ENCODE measurements at regions not wholly inside any gene's neighbourhood (a gene's known extent, or its start where the extent isn't known, plus 50 kb on each side); places are given as distances from the start of the nearest gene placed in this dataset.

GRCh38 chr13:18936104-18936503 lies 245.5 kb downstream of the TUBA3C start:
- TF ChIP-seq CTCF (IDR thresholded peaks at IDR 0.05) = no peak
- no peak for TF ChIP-seq REST (IDR thresholded peaks at IDR 0.05; ENCODE audit: insufficient read depth in 1 of 2, low read depth in 2 of 2, low read length in 1 of 2)
- no peak for TF ChIP-seq POLR2AphosphoS5 (IDR thresholded peaks at IDR 0.05; ENCODE audit: low read depth, low read length)
- TF ChIP-seq TCF7L2 (IDR thresholded peaks at IDR 0.05; ENCODE audit: low read depth, low read length) = no peak
